CD4-positive, alpha-beta T cell treated with Interleukin-15 for 4 hours (primary cell): ENCODE measurements at regions not wholly inside any gene's neighbourhood (a gene's known extent, or its start where the extent isn't known, plus 50 kb on each side); places are given as distances from the start of the nearest gene placed in this dataset.
"Not testable (repeated sequence)": the region's sequence is repeated elsewhere in the genome, so short reads cannot be mapped to it uniquely, and the experiment has no call there.

ENCODE experiments used
- DNase-seq: peaks from one replicate; pipeline ENCODE4 v3.0.0-alpha.2; 2020; ENCODE audit warnings: low spot score

GRCh38 chr6:103578115-103578514 lies 1281.6 kb downstream of the HACE1 start:
- DNase-seq = no peak

GRCh38 chr6:103570431-103570830 lies 1289.3 kb downstream of the HACE1 start:
- DNase-seq = no peak

- no peak for DNase-seq
Observed at GRCh38 chr6:103554911-103555310, 1304.8 kb downstream of the HACE1 start.

- no peak for DNase-seq
Observed at GRCh38 chr6:103538381-103538780, 1321.3 kb downstream of the HACE1 start.

GRCh38 chr6:103534814-103535213 lies 1324.9 kb downstream of the HACE1 start:
- DNase-seq = no peak

- DNase-seq = no peak
Observed at GRCh38 chr6:103534095-103534494, 1325.6 kb downstream of the HACE1 start.

GRCh38 chr6:103522045-103522444 lies 1337.7 kb downstream of the HACE1 start:
- DNase-seq = no peak

- DNase-seq = no peak
Observed at GRCh38 chr6:103516336-103516735, 1343.4 kb downstream of the HACE1 start.

- no peak for DNase-seq
Observed at GRCh38 chr6:103507052-103507451, 1352.7 kb downstream of the HACE1 start.

GRCh38 chr6:103505155-103505518 lies 1354.6 kb downstream of the HACE1 start:
- DNase-seq = no peak

GRCh38 chr6:103504501-103505154 lies 1355.1 kb downstream of the HACE1 start:
- DNase-seq = no peak

- not testable (repeated sequence) for DNase-seq
Observed at GRCh38 chr6:103496588-103496987, 1363.1 kb downstream of the HACE1 start.

- DNase-seq = no peak
Observed at GRCh38 chr6:103456652-103457051, 1403.1 kb downstream of the HACE1 start.

- DNase-seq = no peak
Observed at GRCh38 chr6:103455275-103455674, 1404.4 kb downstream of the HACE1 start.

- DNase-seq = no peak
Observed at GRCh38 chr6:103409475-103409874, 1450.2 kb downstream of the HACE1 start.

GRCh38 chr6:103405321-103405720 lies 1454.4 kb downstream of the HACE1 start:
- DNase-seq = no peak

GRCh38 chr6:103404799-103405198 lies 1454.9 kb downstream of the HACE1 start:
- DNase-seq = no peak

- DNase-seq = no peak
Observed at GRCh38 chr6:103396768-103397167, 1463.0 kb downstream of the HACE1 start.

GRCh38 chr6:103379272-103379671 lies 1480.4 kb downstream of the HACE1 start:
- DNase-seq = no peak

- DNase-seq = no peak
Observed at GRCh38 chr6:103367212-103367611, 1492.5 kb downstream of the HACE1 start.

GRCh38 chr6:103356531-103356930 lies 1503.2 kb downstream of the HACE1 start:
- no peak for DNase-seq

GRCh38 chr6:103344554-103345163 lies 1515.1 kb downstream of the HACE1 start:
- no peak for DNase-seq

- DNase-seq = no peak
Observed at GRCh38 chr6:103335412-103335811, 1524.3 kb downstream of the HACE1 start.
